ENCODE measurements at regions not wholly inside any gene's neighbourhood (a gene's known extent, or its start where the extent isn't known, plus 50 kb on each side); places are given as distances from the start of the nearest gene placed in this dataset.

DNA sequence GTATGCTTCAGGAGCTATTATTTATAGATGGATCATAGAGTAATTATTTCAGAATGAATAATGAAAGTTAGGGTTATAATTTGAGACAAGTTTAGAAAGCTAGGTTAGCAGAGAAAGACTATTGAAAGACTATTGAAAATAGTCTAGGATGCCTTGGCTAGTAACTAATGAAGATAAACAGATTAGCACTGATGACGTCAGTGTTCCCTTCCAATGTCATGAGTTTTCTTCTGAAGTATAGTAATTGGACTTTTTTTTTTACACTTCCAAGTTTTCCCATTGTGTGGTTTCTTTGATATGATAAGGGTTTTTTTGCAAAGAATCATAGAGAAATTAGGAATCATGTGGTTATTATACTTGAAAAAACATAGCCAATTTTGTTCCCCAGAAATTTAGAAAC is 1041.5 kb upstream of the CRIM1 start:
- DNase-seq (ENCODE audit: low spot score) = no peak
- TF ChIP-seq, protein P1, sequence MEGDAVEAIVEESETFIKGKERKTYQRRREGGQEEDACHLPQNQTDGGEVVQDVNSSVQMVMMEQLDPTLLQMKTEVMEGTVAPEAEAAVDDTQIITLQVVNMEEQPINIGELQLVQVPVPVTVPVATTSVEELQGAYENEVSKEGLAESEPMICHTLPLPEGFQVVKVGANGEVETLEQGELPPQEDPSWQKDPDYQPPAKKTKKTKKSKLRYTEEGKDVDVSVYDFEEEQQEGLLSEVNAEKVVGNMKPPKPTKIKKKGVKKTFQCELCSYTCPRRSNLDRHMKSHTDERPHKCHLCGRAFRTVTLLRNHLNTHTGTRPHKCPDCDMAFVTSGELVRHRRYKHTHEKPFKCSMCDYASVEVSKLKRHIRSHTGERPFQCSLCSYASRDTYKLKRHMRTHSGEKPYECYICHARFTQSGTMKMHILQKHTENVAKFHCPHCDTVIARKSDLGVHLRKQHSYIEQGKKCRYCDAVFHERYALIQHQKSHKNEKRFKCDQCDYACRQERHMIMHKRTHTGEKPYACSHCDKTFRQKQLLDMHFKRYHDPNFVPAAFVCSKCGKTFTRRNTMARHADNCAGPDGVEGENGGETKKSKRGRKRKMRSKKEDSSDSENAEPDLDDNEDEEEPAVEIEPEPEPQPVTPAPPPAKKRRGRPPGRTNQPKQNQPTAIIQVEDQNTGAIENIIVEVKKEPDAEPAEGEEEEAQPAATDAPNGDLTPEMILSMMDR (conservative IDR thresholded peaks at IDR 0.05; ENCODE audit: low read depth) = no peak
- H3K27ac ChIP-seq = no peak overlapping the region
- POLR2A ChIA-PET (ENCODE audit: low non-redundant PET) = no interaction called here
- CTCF ChIA-PET = no interaction called here

DNA sequence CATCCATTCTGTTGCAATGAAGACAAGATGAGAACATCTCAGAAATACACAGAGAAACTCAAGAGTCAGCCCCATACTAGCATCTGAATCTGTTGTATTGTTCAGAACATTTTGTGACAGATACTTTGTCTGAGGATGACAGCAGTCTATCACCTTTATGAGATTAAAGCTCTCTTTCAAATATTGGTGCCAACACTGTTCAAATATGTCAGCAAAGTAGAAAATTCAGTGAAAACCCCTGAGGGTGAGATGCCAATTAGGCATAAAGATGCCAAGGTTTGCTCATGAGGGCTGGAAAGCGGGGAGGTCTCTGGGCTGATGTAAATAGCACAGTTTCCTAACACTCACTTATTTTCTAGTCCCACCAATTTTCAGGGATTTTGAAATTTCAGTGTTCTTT is 1054.2 kb upstream of the CRIM1 start:
- no peak for DNase-seq (ENCODE audit: low spot score)
- TF ChIP-seq, protein P1 (conservative IDR thresholded peaks at IDR 0.05; ENCODE audit: low read depth) = no peak
- ChIA-PET POLR2A (ENCODE audit: low non-redundant PET) (no interaction called here), CTCF (no interaction called here)
- no peak overlapping the region for H3K27ac ChIP-seq

DNA sequence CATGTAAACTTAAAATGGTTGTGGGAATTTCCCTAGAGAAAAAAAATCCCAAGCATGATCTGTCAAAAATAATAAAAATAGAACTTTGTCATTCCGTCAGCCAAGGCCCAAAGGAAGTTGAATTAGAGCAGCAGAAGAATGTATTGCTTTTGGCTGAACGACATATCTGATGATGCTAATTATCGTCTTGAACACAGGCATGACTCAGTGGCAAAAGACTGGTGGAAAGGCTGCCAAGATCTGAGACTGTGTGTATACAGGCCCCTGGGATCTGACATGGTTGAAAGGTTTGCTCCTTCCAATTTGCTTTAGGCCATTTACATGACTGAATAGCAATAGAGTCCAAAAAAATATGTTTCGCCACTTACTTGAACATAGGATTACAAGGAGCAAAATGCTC is 1057.1 kb upstream of the CRIM1 start:
- no peak overlapping the region for H3K27ac ChIP-seq
- TF ChIP-seq, protein P1 (conservative IDR thresholded peaks at IDR 0.05; ENCODE audit: low read depth) = no peak
- peak; percentile 44 for DNase-seq (ENCODE audit: low spot score)
- CTCF ChIA-PET = no interaction called here
- POLR2A ChIA-PET (ENCODE audit: low non-redundant PET) = no interaction called here

DNA sequence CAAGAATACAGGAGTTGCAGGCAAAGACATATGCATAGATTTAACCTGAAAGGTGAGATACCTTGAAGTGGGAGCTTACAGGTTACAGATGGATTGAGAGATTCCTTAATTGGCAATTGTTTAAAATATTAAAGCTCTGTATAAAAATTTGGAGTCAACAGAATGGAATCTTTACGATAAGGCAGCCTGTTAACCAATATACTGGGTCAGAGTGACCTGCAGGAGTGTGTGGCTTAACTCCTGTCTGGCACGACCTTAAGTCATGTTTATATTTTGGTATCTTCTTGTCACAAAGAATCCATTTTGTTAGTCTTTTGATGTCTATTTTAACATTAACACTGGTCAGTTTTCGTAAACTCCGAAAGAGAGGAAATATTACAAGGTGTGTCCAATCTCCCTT is 1058.2 kb upstream of the CRIM1 start:
- TF ChIP-seq, protein P1 (conservative IDR thresholded peaks at IDR 0.05; ENCODE audit: low read depth) = no peak
- CTCF ChIA-PET = no interaction called here
- no peak for DNase-seq (ENCODE audit: low spot score)
- POLR2A ChIA-PET (ENCODE audit: low non-redundant PET) = no interaction called here
- H3K27ac ChIP-seq = no peak overlapping the region

DNA sequence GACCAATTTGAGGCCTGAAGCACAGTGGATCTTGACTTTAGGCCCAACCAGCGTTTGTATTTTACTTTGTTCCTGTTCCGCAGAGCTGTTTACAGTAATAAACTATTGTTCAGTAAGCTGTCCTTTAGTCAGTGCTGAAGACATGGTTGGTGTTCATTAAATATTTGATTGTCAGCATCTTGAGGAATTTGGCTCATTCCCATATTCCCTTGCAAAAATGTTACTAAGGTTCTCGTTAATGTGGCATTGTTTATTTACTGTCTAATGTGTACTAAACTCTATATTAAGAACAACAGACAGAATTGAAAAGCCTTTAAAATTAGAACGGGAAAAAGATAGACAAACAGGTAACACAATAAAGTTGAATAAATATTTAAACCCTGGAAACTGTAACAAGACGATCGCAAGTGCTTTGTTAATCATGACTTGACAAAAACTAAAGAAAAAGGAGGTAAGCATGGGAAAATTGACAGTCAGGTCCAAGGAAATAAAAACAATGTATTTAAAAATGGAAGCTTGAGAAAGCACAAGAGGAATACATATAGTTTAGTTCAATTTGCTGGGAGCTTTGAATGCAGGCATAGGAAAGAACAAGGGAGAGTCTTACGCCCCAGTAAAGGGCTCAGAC is 1060.8 kb upstream of the CRIM1 start:
- no peak for DNase-seq (ENCODE audit: low spot score)
- TF ChIP-seq, protein P1 (conservative IDR thresholded peaks at IDR 0.05; ENCODE audit: low read depth) = no peak
- CTCF ChIA-PET = interaction anchor here (0.6 to 1.1 kb wide), 3 partner anchors 22 to 1628 kb away, joined by 3 to 4 read pairs (median 3); no protein-coding TSS in a partner anchor
- POLR2A ChIA-PET (ENCODE audit: low non-redundant PET) = no interaction called here
- H3K27ac ChIP-seq = no peak overlapping the region

DNA sequence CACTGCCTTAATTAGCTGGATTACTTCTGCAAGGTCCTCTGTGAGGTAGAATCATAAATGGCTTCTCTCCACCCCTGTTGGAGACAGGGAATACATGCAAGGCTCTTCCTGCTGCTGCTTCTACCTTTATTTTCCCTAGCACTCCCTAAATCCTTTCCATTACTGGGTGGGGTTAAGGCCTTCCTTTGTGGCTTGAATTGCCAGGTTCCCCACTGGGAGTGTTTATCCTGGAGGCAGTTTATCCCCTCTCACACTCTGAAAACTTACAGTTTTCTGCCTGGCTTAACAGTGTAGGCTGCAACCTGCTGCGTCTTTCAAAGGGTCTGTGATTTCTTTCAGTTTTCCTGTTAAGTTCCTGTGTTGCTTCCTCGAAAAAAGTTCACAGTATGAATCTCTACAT is 1062.3 kb upstream of the CRIM1 start:
- TF ChIP-seq, protein P1 (conservative IDR thresholded peaks at IDR 0.05; ENCODE audit: low read depth) = no peak
- no peak overlapping the region for H3K27ac ChIP-seq
- DNase-seq (ENCODE audit: low spot score) = no peak
- CTCF ChIA-PET = no interaction called here
- POLR2A ChIA-PET (ENCODE audit: low non-redundant PET) = no interaction called here
